Epithelial cell of proximal tubule (primary cell): ENCODE measurements at regions not wholly inside any gene's neighbourhood (a gene's known extent, or its start where the extent isn't known, plus 50 kb on each side); places are given as distances from the start of the nearest gene placed in this dataset.

Experiments
- DNase-seq: peaks from one replicate; pipeline ENCODE4 v3.0.0-alpha.2; 2011; ENCODE audit warnings: low read depth
- H3K4me3 ChIP-seq: 2 replicates; pipeline ENCODE4 v1.5.1; 2011; ENCODE audit warnings: low read depth, mild to moderate bottlenecking, low read length
- CTCF ChIP-seq: conservative IDR thresholded peaks from 2 replicates; pipeline ENCODE4 v1.5.1; 2012; ENCODE audit warnings: low read depth, mild to moderate bottlenecking, low read length

GRCh38 chr13:99126821-99127220 is 73.8 kb upstream of the UBAC2 start:
- no peak for DNase-seq
- no peak for TF ChIP-seq CTCF
- no peak overlapping the region for H3K4me3 ChIP-seq

GRCh38 chr13:99129050-99129449 is 71.6 kb upstream of the UBAC2 start:
- no peak for DNase-seq
- no peak for TF ChIP-seq CTCF

GRCh38 chr13:99129951-99130350 is 70.7 kb upstream of the UBAC2 start:
- H3K4me3 ChIP-seq: no peak overlapping the region
- TF ChIP-seq CTCF: no peak
- DNase-seq: no peak

More at GRCh38 chr13:99129050-99129449, 71.6 kb upstream of the UBAC2 start:
- H3K4me3 ChIP-seq: no peak overlapping the region

GRCh38 chr13:99131410-99131809 is 69.2 kb upstream of the UBAC2 start:
- H3K4me3 ChIP-seq: no peak overlapping the region
- DNase-seq: no peak
- no peak for TF ChIP-seq CTCF

GRCh38 chr13:99132295-99132835 is 68.3 kb upstream of the UBAC2 start:
- no peak for TF ChIP-seq CTCF
- no peak overlapping the region for H3K4me3 ChIP-seq
- DNase-seq: no peak

GRCh38 chr13:99133230-99133629 is 67.4 kb upstream of the UBAC2 start:
- DNase-seq: no peak
- H3K4me3 ChIP-seq: no peak overlapping the region
- TF ChIP-seq CTCF: no peak

GRCh38 chr13:99133848-99134247 is 66.8 kb upstream of the UBAC2 start:
- no peak for TF ChIP-seq CTCF
- no peak overlapping the region for H3K4me3 ChIP-seq
- no peak for DNase-seq
